KBM-7 (cell line): ENCODE measurements at regions not wholly inside any gene's neighbourhood (a gene's known extent, or its start where the extent isn't known, plus 50 kb on each side); places are given as distances from the start of the nearest gene placed in this dataset.

ENCODE experiments used
- DNase-seq: peaks from one replicate; pipeline ENCODE4 v3.0.0-alpha.2; 2015
- in situ Hi-C: fragments of 300-500 bp; cut with MboI; formaldehyde crosslinking; loops from 2 replicates; pipeline ENCODE4 v1.14.3; 2020; ENCODE audit warnings: low sequenced_read_pairs, low pct_unique_long_range_greater_than_20kb, mixed read lengths

GRCh38 chr1:29901624-29902325, 665.5 kb downstream of the PTPRU start:
- in situ Hi-C loops = no loop called here

GRCh38 chr1:29900712-29901111, 664.4 kb downstream of the PTPRU start:
- in situ Hi-C loops = no loop called here
- no peak for DNase-seq

More at GRCh38 chr1:29901624-29902325, 665.5 kb downstream of the PTPRU start:
- no peak for DNase-seq

GRCh38 chr1:29900104-29900679, 663.9 kb downstream of the PTPRU start:
- in situ Hi-C loops = no loop called here
- DNase-seq = no peak

- DNase-seq = no peak
- in situ Hi-C loops = no loop called here
These were observed 660.7 kb downstream of the PTPRU start for GRCh38 chr1:29896791-29897714.

- DNase-seq = no peak
- in situ Hi-C loops = no loop called here
These were observed 660.0 kb downstream of the PTPRU start for GRCh38 chr1:29896300-29896699.

GRCh38 chr1:29895201-29895600, 658.9 kb downstream of the PTPRU start:
- DNase-seq = no peak
- in situ Hi-C loops = no loop called here

GRCh38 chr1:29894311-29894710, 658.0 kb downstream of the PTPRU start:
- no peak for DNase-seq
- in situ Hi-C loops = no loop called here

GRCh38 chr1:29893806-29894205, 657.5 kb downstream of the PTPRU start:
- in situ Hi-C loops = no loop called here
- DNase-seq = no peak

GRCh38 chr1:29893046-29893723, 656.9 kb downstream of the PTPRU start:
- in situ Hi-C loops = no loop called here

GRCh38 chr1:29892247-29892646, 655.9 kb downstream of the PTPRU start:
- in situ Hi-C loops = no loop called here
- DNase-seq = no peak

More at GRCh38 chr1:29893046-29893723, 656.9 kb downstream of the PTPRU start:
- DNase-seq = no peak

- in situ Hi-C loops = no loop called here
- DNase-seq = no peak
These were observed 654.1 kb downstream of the PTPRU start for GRCh38 chr1:29890201-29890959.

- DNase-seq = no peak
- in situ Hi-C loops = no loop called here
These were observed 653.5 kb downstream of the PTPRU start for GRCh38 chr1:29889776-29890175.

GRCh38 chr1:29884740-29885139, 648.4 kb downstream of the PTPRU start:
- in situ Hi-C loops = no loop called here
- no peak for DNase-seq

- DNase-seq = no peak
- in situ Hi-C loops = no loop called here
These were observed 647.7 kb downstream of the PTPRU start for GRCh38 chr1:29883986-29884385.

- no peak for DNase-seq
- in situ Hi-C loops = no loop called here
These were observed 647.1 kb downstream of the PTPRU start for GRCh38 chr1:29883411-29883832.

GRCh38 chr1:29880556-29880955, 644.2 kb downstream of the PTPRU start:
- in situ Hi-C loops = no loop called here
- peak; percentile 4 for DNase-seq

- in situ Hi-C loops = no loop called here
These were observed 642.9 kb downstream of the PTPRU start for GRCh38 chr1:29879217-29879616.

GRCh38 chr1:29878501-29878900, 642.2 kb downstream of the PTPRU start:
- in situ Hi-C loops = no loop called here
- no peak for DNase-seq

More at GRCh38 chr1:29879217-29879616, 642.9 kb downstream of the PTPRU start:
- no peak for DNase-seq

- in situ Hi-C loops = no loop called here
- no peak for DNase-seq
These were observed 640.6 kb downstream of the PTPRU start for GRCh38 chr1:29876902-29877301.
